IMR-90 (cell line): ENCODE measurements at regions not wholly inside any gene's neighbourhood (a gene's known extent, or its start where the extent isn't known, plus 50 kb on each side); places are given as distances from the start of the nearest gene placed in this dataset.

Source experiments
- ATAC-seq: fragments of 200-7000 bp; cut with Tn5 transposase; 2 replicates; pipeline ENCODE4 v1.9.1; 2020; ENCODE audit warnings: low read depth, mild to moderate bottlenecking, moderate library complexity
- BruUV-seq: library from RNA; stranded (reverse); fragments of 400-500 nt; replicated peaks from 2 replicates; lab custom pipeline; 2021; lab: Mats Ljungman, UMichigan
- CTCF ChIA-PET: fragments of 300-600 bp; formaldehyde crosslinking; extraction: SDS; loops from one replicate; lab custom pipeline; 2021; ENCODE audit warnings: antibody characterized with exemption; lab: Yijun Ruan, JAX
- POLR2A ChIA-PET: fragments of 300-600 bp; sonication (Branson Sonifier 250); formaldehyde crosslinking; loops from one replicate; lab custom pipeline; 2022; ENCODE audit warnings: antibody characterized with exemption; ENCODE audit not compliant: unreplicated experiment; lab: Charles Lee
- DNase-seq: peaks from one replicate; pipeline ENCODE4 v3.0.0; 2013
- H2AFZ ChIP-seq: replicated peaks from 2 replicates; pipeline ENCODE3; 2013; ENCODE audit warnings: low read length, mild to moderate bottlenecking; ENCODE audit not compliant: poor library complexity
- H2AK5ac ChIP-seq: 2 replicates; pipeline ENCODE4 v1.6.1; 2013; ENCODE audit warnings: low read depth, low read length, inconsistent platforms
- H2AK9ac ChIP-seq: replicated peaks from 2 replicates; pipeline ENCODE3; 2013; ENCODE audit warnings: mild to moderate bottlenecking, low read depth, low read length, moderate library complexity; ENCODE audit not compliant: poor library complexity
- H2BK120ac ChIP-seq: 2 replicates; pipeline ENCODE4 v1.6.1; 2013; ENCODE audit warnings: low read depth, low read length, inconsistent platforms
- H2BK15ac ChIP-seq: 3 replicates; pipeline ENCODE4 v1.6.1; 2013; ENCODE audit warnings: low read depth, low read length, inconsistent platforms
- H2BK20ac ChIP-seq: 2 replicates; pipeline ENCODE4 v1.6.1; 2013; ENCODE audit warnings: low read depth, mild to moderate bottlenecking, inconsistent platforms, low read length, moderate library complexity
- H2BK5ac ChIP-seq: 2 replicates; pipeline ENCODE4 v1.6.1; 2013; ENCODE audit warnings: mild to moderate bottlenecking, low read depth, low read length, inconsistent platforms; ENCODE audit not compliant: poor library complexity, severe bottlenecking
- H3K14ac ChIP-seq: replicated peaks from 2 replicates; pipeline ENCODE4 v1.6.1; 2013; ENCODE audit warnings: low read depth, low read length, inconsistent platforms
- H3K18ac ChIP-seq: 2 replicates; pipeline ENCODE4 v1.6.1; 2013; ENCODE audit warnings: low read depth, low read length, control low read depth
- H3K23ac ChIP-seq: 2 replicates; pipeline ENCODE4 v1.6.1; 2013; ENCODE audit warnings: low read depth, low read length, inconsistent platforms
- H3K27ac ChIP-seq: 2 replicates; pipeline ENCODE4 v1.5.1; 2013; ENCODE audit warnings: mild to moderate bottlenecking, control low read depth, low read length; ENCODE audit not compliant: insufficient read depth
- H3K27me3 ChIP-seq: 2 replicates; pipeline ENCODE4 v1.6.1; 2013; ENCODE audit warnings: low read length; ENCODE audit not compliant: control insufficient read depth, insufficient read depth
- H3K36me3 ChIP-seq: 2 replicates; pipeline ENCODE4 v1.6.1; 2013; ENCODE audit warnings: low read length, mixed read lengths; ENCODE audit not compliant: control insufficient read depth, insufficient read depth
- H3K4ac ChIP-seq: 2 replicates; pipeline ENCODE4 v1.6.1; 2013; ENCODE audit warnings: low read depth, low read length, inconsistent platforms
- H3K4me1 ChIP-seq: 2 replicates; pipeline ENCODE4 v1.6.1; 2013; ENCODE audit warnings: low read length, mixed read lengths; ENCODE audit not compliant: control insufficient read depth, insufficient read depth
- H3K4me2 ChIP-seq: 2 replicates; pipeline ENCODE4 v1.6.1; 2013; ENCODE audit warnings: low read depth, mild to moderate bottlenecking, control low read depth, low read length, moderate library complexity
- H3K4me3 ChIP-seq: 2 replicates; pipeline ENCODE4 v1.5.1; 2013; ENCODE audit warnings: low read depth, mild to moderate bottlenecking, control low read depth, low read length, moderate library complexity; ENCODE audit not compliant: insufficient read depth
- H3K56ac ChIP-seq: 2 replicates; pipeline ENCODE4 v1.6.1; 2013; ENCODE audit warnings: low read length, inconsistent platforms; ENCODE audit not compliant: insufficient read depth; ENCODE audit errors: extremely low read depth
- H3K79me1 ChIP-seq, 2 experiments: 2 replicates each; pipeline ENCODE4 v1.6.1; 2013; ENCODE audit warnings: low read length in 2 of 2, inconsistent platforms in 1 of 2, low read depth in 1 of 2
- H3K9ac ChIP-seq: 2 replicates; pipeline ENCODE4 v1.6.1; 2013; ENCODE audit warnings: low read depth, low read length, control low read depth
- H3K9me1 ChIP-seq: 2 replicates; pipeline ENCODE4 v1.6.1; 2013; ENCODE audit warnings: low read length, inconsistent platforms; ENCODE audit not compliant: insufficient read depth
- H3K9me3 ChIP-seq: 2 replicates; pipeline ENCODE4 v1.6.1; 2013; ENCODE audit warnings: low read length; ENCODE audit not compliant: control insufficient read depth, insufficient read depth
- H4K20me1 ChIP-seq: 2 replicates; pipeline ENCODE4 v1.6.1; 2013; ENCODE audit warnings: low read length, inconsistent platforms; ENCODE audit not compliant: insufficient read depth
- H4K5ac ChIP-seq: 2 replicates; pipeline ENCODE4 v1.6.1; 2013; ENCODE audit warnings: mild to moderate bottlenecking, low read depth, low read length, control low read depth
- H4K8ac ChIP-seq, 2 experiments: 2 replicates each; pipeline ENCODE4 v1.6.1; 2013; ENCODE audit warnings: low read depth in 2 of 2, low read length in 2 of 2, control low read depth in 1 of 2, inconsistent platforms in 1 of 2
- H4K91ac ChIP-seq: 2 replicates; pipeline ENCODE4 v1.6.1; 2013; ENCODE audit warnings: low read depth, low read length, inconsistent platforms; ENCODE audit not compliant: insufficient read depth
- CEBPB ChIP-seq: IDR thresholded peaks from 2 replicates; pipeline ENCODE4 v1.6.1; 2012; ENCODE audit warnings: low read depth, low read length, improper control_type of control experiment
- CHD1 ChIP-seq: IDR thresholded peaks from 2 replicates; pipeline ENCODE4 v1.6.1; 2012; ENCODE audit warnings: low read depth, low read length, improper control_type of control experiment
- FOS ChIP-seq: fragments of 150-350 bp; IDR thresholded peaks from 2 replicates; pipeline ENCODE4 v1.6.1; 2016; ENCODE audit warnings: low read depth, low read length
- MAFK ChIP-seq: IDR thresholded peaks from 2 replicates; pipeline ENCODE4 v1.6.1; 2012; ENCODE audit warnings: low read depth, low read length, improper control_type of control experiment
- MAZ ChIP-seq: IDR thresholded peaks from 2 replicates; pipeline ENCODE4 v1.6.1; 2012; ENCODE audit warnings: low read depth, mild to moderate bottlenecking, low read length, improper control_type of control experiment, moderate library complexity, borderline replicate concordance
- NFE2L2 ChIP-seq: fragments of 150-350 bp; IDR thresholded peaks from 2 replicates; pipeline ENCODE4 v1.6.1; 2016; ENCODE audit warnings: low read depth, mild to moderate bottlenecking, low read length
- POLR2A ChIP-seq: IDR thresholded peaks from 2 replicates; pipeline ENCODE4 v1.6.1; 2012; ENCODE audit warnings: mild to moderate bottlenecking, low read depth, low read length
- RAD21 ChIP-seq: IDR thresholded peaks from 2 replicates; pipeline ENCODE4 v1.6.1; 2012; ENCODE audit warnings: low read length, improper control_type of control experiment
- WGBS, 2 experiments: methylation state at CpG; one replicate each; pipeline versions ENCODE4 v1.1.5 to v1.1.7; 2013; ENCODE audit warnings: missing lambda C conversion rate in 2 of 2; ENCODE audit not compliant: insufficient read length in 1 of 2; ENCODE audit errors: extremely low coverage in 2 of 2; 5-methylcytosine and 5-hydroxymethylcytosine counted together
- dilution Hi-C: fragments of 300-500 bp; cut with HindIII; formaldehyde crosslinking; loops from one replicate; pipeline ENCODE4 v1.14.3; 2018; ENCODE audit warnings: low sequenced_read_pairs; ENCODE audit not compliant: unreplicated experiment
- in situ Hi-C: fragments of 300-500 bp; cut with MboI; formaldehyde crosslinking; loops from 3 replicates; pipeline ENCODE4 v1.14.3; 2019; ENCODE audit warnings: low sequenced_read_pairs, inconsistent platforms, mixed read lengths
- intact Hi-C: fragments of 100-400 bp; cut with micrococcal nuclease; formaldehyde crosslinking; loops from 2 replicates; pipeline ENCODE4 v1.10.0; 2022

DNA sequence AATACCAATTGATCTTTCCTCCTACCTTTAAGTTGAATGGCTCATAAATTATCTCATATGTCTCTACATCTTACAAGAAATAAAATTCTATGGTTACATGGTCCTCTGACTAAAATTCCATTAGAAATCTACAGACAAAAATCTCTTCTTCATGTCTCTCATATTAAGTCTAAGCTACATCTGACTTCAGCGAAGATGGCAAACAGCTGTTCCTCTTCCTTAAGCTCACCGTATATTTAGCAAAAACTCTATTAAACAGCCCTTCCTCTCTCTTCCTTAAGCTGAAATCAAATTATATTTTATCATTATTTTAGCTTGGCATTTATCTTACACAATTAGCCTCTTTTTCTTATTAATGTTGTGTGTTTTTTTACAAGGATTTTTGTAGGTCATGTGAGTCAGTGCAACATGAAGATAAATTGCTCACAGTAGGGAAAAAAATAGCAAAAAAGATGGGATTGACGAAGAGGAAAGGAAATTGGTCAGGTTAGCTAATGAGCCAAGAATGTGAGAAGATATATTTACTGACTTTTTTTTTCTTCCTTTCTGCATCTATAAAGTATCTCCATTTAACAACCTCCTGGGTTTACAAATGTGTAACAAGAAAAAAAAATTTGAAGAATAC is 2412.8 kb downstream of the ARAP2 start:
- Histone ChIP-seq H3K9me3 (no peaks in the 10 kb centered on the region), H3K36me3 (no peaks in the 10 kb centered on the region), H2AK5ac (no peak overlapping the region), H3K4me2 (no peak overlapping the region), H3K27ac (no peak overlapping the region), H2BK120ac (no peak overlapping the region), H3K4ac (no peak overlapping the region), H2BK5ac (no peak overlapping the region), H3K9me1 (no peaks in the 10 kb centered on the region), H2AK9ac (no peak overlapping the region), H4K5ac (no peak overlapping the region), H3K18ac (no peak overlapping the region), H2AFZ (no peak overlapping the region), H3K27me3 (no peaks in the 10 kb centered on the region), H3K9ac (no peak overlapping the region), H3K23ac (no peak overlapping the region), H3K79me1 (no peaks in the 10 kb centered on the region), H3K4me1 (peaks cover 1% of the 10 kb centered on the region; the same call in 1 of the 2 replicates), H2BK20ac (no peak overlapping the region), H3K14ac (no peak overlapping the region), H4K91ac (no peak overlapping the region), H4K20me1 (no peaks in the 10 kb centered on the region), H3K4me3 (no peak overlapping the region), H4K8ac (no peak overlapping the region), H3K56ac (no peak overlapping the region), H2BK15ac (no peak overlapping the region)
- WGBS, 2 experiments, result no CpG with 5 or more reads among the region's 3 CpGs
- peak; percentile 21 for DNase-seq
- dilution Hi-C loops (no loop called here), in situ Hi-C loops (no loop called here), intact Hi-C loops (loop anchor here (10.0 kb wide), 1 partner anchor 353 kb away; no protein-coding TSS in a partner anchor)
- BruUV-seq, result no TSS peak
- ATAC-seq, result no peak
- ChIA-PET CTCF (no interaction called here), POLR2A (no interaction called here)
- TF ChIP-seq MAZ (no peak), MAFK (no peak), RAD21 (no peak), FOS (no peak), POLR2A (no peak), CHD1 (no peak), NFE2L2 (no peak), CEBPB (no peak)
